HG03108 (cell line): ENCODE measurements at regions not wholly inside any gene's neighbourhood (a gene's known extent, or its start where the extent isn't known, plus 50 kb on each side); places are given as distances from the start of the nearest gene placed in this dataset.

Source experiments
- ATAC-seq: cut with Tn5 transposase; IDR thresholded peaks from one replicate; pipeline ENCODE4 v1.9.1; 2021; ENCODE audit warnings: moderate library complexity; ENCODE audit not compliant: unreplicated experiment

- ATAC-seq: no peak
Observed at GRCh38 chr16:85418978-85419491, 194.1 kb upstream of the GSE1 start.

- no peak for ATAC-seq
Observed at GRCh38 chr16:85419503-85420408, 193.4 kb upstream of the GSE1 start.

GRCh38 chr16:85420501-85421337, 192.4 kb upstream of the GSE1 start:
- no peak for ATAC-seq

GRCh38 chr16:85421338-85422195, 191.6 kb upstream of the GSE1 start:
- ATAC-seq: no peak

- no peak for ATAC-seq
Observed at GRCh38 chr16:85422196-85422631, 190.9 kb upstream of the GSE1 start.

GRCh38 chr16:85422632-85423550, 190.2 kb upstream of the GSE1 start:
- no peak for ATAC-seq

- no peak for ATAC-seq
Observed at GRCh38 chr16:85423631-85424030, 189.5 kb upstream of the GSE1 start.

GRCh38 chr16:85424260-85425073, 188.7 kb upstream of the GSE1 start:
- ATAC-seq: no peak

GRCh38 chr16:85425074-85425662, 188.0 kb upstream of the GSE1 start:
- no peak for ATAC-seq

GRCh38 chr16:85426806-85427205, 186.3 kb upstream of the GSE1 start:
- ATAC-seq: no peak

GRCh38 chr16:85428168-85428898, 184.8 kb upstream of the GSE1 start:
- no peak for ATAC-seq

- no peak for ATAC-seq
Observed at GRCh38 chr16:85428899-85429775, 184.0 kb upstream of the GSE1 start.

- no peak for ATAC-seq
Observed at GRCh38 chr16:85429776-85430522, 183.2 kb upstream of the GSE1 start.

- no peak for ATAC-seq
Observed at GRCh38 chr16:85430523-85431421, 182.3 kb upstream of the GSE1 start.
